SK-N-SH (cell line): ENCODE measurements at regions not wholly inside any gene's neighbourhood (a gene's known extent, or its start where the extent isn't known, plus 50 kb on each side); places are given as distances from the start of the nearest gene placed in this dataset.

Experiments
- CTCF ChIA-PET: fragments of 300-600, 350-600 bp; formaldehyde crosslinking; extraction: SDS; loops from one replicate; lab custom pipeline; 2021; lab: Yijun Ruan, JAX
- POLR2A ChIA-PET: fragments of 350-600 bp; sonication (Branson Sonifier 250); formaldehyde crosslinking; extraction: SDS; loops from one replicate; lab custom pipeline; 2020; ENCODE audit warnings: antibody characterized with exemption, inconsistent platforms; lab: Yijun Ruan, JAX
- DNase-seq: peaks from one replicate; pipeline ENCODE4 v3.0.0; 2012
- H2AFZ ChIP-seq: fragments of 200-600 bp; sonication (generic); 2 replicates; pipeline ENCODE4 v1.8.1; 2016; ENCODE audit warnings: antibody characterized with exemption, mild to moderate bottlenecking, low read depth
- H3F3A ChIP-seq: fragments of 200-600 bp; sonication (generic); replicated peaks from 2 replicates; pipeline ENCODE3; 2016; ENCODE audit warnings: antibody characterized with exemption, mild to moderate bottlenecking; ENCODE audit not compliant: insufficient read depth
- H3K27ac ChIP-seq, 2 experiments: fragments of 200-500 bp in 1 of 2; fragments of 200-600 bp in 1 of 2; sonication (Bioruptor generic) in 1 of 2; sonication (generic), shearing (Covaris generic) in 1 of 2; 2 replicates each; pipeline versions ENCODE4 v1.5.1 to v1.6.1; 2014 to 2016; ENCODE audit warnings: low read depth in 2 of 2, inconsistent platforms in 1 of 2, low read length in 1 of 2, mild to moderate bottlenecking in 1 of 2, mixed read lengths in 1 of 2
- H3K27me3 ChIP-seq: fragments of 200-600 bp; sonication (generic), shearing (Covaris generic); 2 replicates; pipeline ENCODE4 v1.6.1; 2016; ENCODE audit warnings: mixed run types; ENCODE audit not compliant: insufficient read depth
- H3K36me3 ChIP-seq, 2 experiments: fragments of 200-500 bp in 1 of 2; fragments of 200-600 bp in 1 of 2; sonication (Bioruptor generic) in 1 of 2; sonication (generic) in 1 of 2; replicated peaks in 1 of 2; 2 replicates each; pipeline versions ENCODE3 to v1.5.1; 2014 to 2016; ENCODE audit warnings: low read length in 1 of 2, mild to moderate bottlenecking in 1 of 2; ENCODE audit not compliant: insufficient read depth in 2 of 2, control insufficient read depth in 1 of 2
- H3K4me1 ChIP-seq, 2 experiments: fragments of 200-500 bp in 1 of 2; fragments of 200-600 bp in 1 of 2; sonication (Bioruptor generic) in 1 of 2; sonication (generic), shearing (Covaris generic) in 1 of 2; 2 replicates each; pipeline versions ENCODE4 v1.5.1 to v1.6.1; 2014 to 2016; ENCODE audit warnings: low read depth in 1 of 2, low read length in 1 of 2, mixed run types in 1 of 2; ENCODE audit not compliant: insufficient read depth in 2 of 2, control insufficient read depth in 1 of 2
- H3K4me2 ChIP-seq: fragments of 200-600 bp; sonication (generic), shearing (Covaris generic); 2 replicates; pipeline ENCODE4 v1.6.1; 2017; ENCODE audit warnings: mixed run types
- H3K4me3 ChIP-seq, 2 experiments: fragments of 200-500 bp in 1 of 2; fragments of 200-600 bp in 1 of 2; sonication (Bioruptor generic) in 1 of 2; sonication (generic), shearing (Covaris generic) in 1 of 2; 2 replicates each; pipeline versions ENCODE4 v1.5.1 to v1.8.1; 2014 to 2016; ENCODE audit warnings: low read depth in 2 of 2, inconsistent platforms in 1 of 2, low read length in 1 of 2, mild to moderate bottlenecking in 1 of 2, mixed read lengths in 1 of 2, moderate library complexity in 1 of 2
- H3K79me2 ChIP-seq: fragments of 200-600 bp; sonication (generic); 2 replicates; pipeline ENCODE4 v1.8.1; 2017; ENCODE audit warnings: mild to moderate bottlenecking; ENCODE audit not compliant: insufficient read depth
- H3K9ac ChIP-seq: fragments of 200-600 bp; sonication (generic); 2 replicates; pipeline ENCODE4 v1.6.1; 2017; ENCODE audit warnings: mixed run types
- H3K9me2 ChIP-seq: fragments of 200-600 bp; sonication (generic); 2 replicates; pipeline ENCODE4 v1.6.1; 2017; ENCODE audit warnings: mixed run types
- H3K9me3 ChIP-seq: fragments of 200-600 bp; sonication (generic); 2 replicates; pipeline ENCODE4 v1.6.1; 2017; ENCODE audit warnings: mixed run types, mild to moderate bottlenecking, moderate library complexity
- H4K20me1 ChIP-seq: fragments of 200-600 bp; sonication (generic); 2 replicates; pipeline ENCODE4 v1.6.1; 2017; ENCODE audit warnings: mild to moderate bottlenecking, mixed run types; ENCODE audit not compliant: insufficient read depth
- FOSL2 ChIP-seq: IDR thresholded peaks from 2 replicates; pipeline ENCODE4 v1.4.0; 2012; ENCODE audit warnings: low read depth, mild to moderate bottlenecking, moderate library complexity, borderline replicate concordance
- FOXJ3 ChIP-seq: sonication (generic); formaldehyde crosslinking; IDR thresholded peaks from 2 replicates; pipeline ENCODE4 v1.5.1; 2020; ENCODE audit warnings: mild to moderate bottlenecking, missing genetic modification reagents
- JUND ChIP-seq: IDR thresholded peaks from 2 replicates; pipeline ENCODE4 v1.4.0; 2012
- MXI1 ChIP-seq: IDR thresholded peaks from 2 replicates; pipeline ENCODE4 v1.6.1; 2012; ENCODE audit warnings: mild to moderate bottlenecking, low read depth, low read length, improper control_type of control experiment
- NFIC ChIP-seq: IDR thresholded peaks from 2 replicates; pipeline ENCODE4 v1.4.0; 2012; ENCODE audit warnings: borderline replicate concordance
- RAD21 ChIP-seq: IDR thresholded peaks from 2 replicates; pipeline ENCODE4 v1.6.1; 2012; ENCODE audit warnings: mild to moderate bottlenecking, low read length
- RFX5 ChIP-seq: IDR thresholded peaks from 2 replicates; pipeline ENCODE4 v1.6.1; 2012; ENCODE audit warnings: mild to moderate bottlenecking, improper control_type of control experiment, low read length
- SIN3A ChIP-seq: IDR thresholded peaks from 2 replicates; pipeline ENCODE4 v1.6.1; 2012; ENCODE audit warnings: low read depth, mild to moderate bottlenecking, low read length, moderate library complexity, borderline replicate concordance
- SMC3 ChIP-seq: IDR thresholded peaks from 2 replicates; pipeline ENCODE4 v1.6.1; 2012; ENCODE audit warnings: low read depth, low read length, improper control_type of control experiment
- TAF1 ChIP-seq: IDR thresholded peaks from 2 replicates; pipeline ENCODE4 v1.6.1; 2012; ENCODE audit warnings: low read depth, mild to moderate bottlenecking, low read length, moderate library complexity, borderline replicate concordance
- WGBS: methylation state at CpG from one replicate; pipeline ENCODE4 v1.1.6; 2017; ENCODE audit warnings: low lambda C conversion rate; 5-methylcytosine and 5-hydroxymethylcytosine counted together
- TF ChIP-seq, protein P1 (sequence below): fragments of 150-350 bp; IDR thresholded peaks from 2 replicates; pipeline ENCODE4 v1.6.1; 2016; ENCODE audit warnings: mild to moderate bottlenecking, low read depth, low read length
- TF ChIP-seq, protein P2 (sequence below): IDR thresholded peaks from 2 replicates; pipeline ENCODE4; 2012
- TF ChIP-seq, protein P3 (sequence below): IDR thresholded peaks from 2 replicates; pipeline ENCODE4 v1.4.0; 2012; ENCODE audit warnings: low read depth
- TF ChIP-seq, protein P4 (sequence below): IDR thresholded peaks from 2 replicates; pipeline ENCODE4 v1.6.1; 2012; ENCODE audit warnings: mild to moderate bottlenecking, low read depth, low read length, moderate library complexity

DNA sequence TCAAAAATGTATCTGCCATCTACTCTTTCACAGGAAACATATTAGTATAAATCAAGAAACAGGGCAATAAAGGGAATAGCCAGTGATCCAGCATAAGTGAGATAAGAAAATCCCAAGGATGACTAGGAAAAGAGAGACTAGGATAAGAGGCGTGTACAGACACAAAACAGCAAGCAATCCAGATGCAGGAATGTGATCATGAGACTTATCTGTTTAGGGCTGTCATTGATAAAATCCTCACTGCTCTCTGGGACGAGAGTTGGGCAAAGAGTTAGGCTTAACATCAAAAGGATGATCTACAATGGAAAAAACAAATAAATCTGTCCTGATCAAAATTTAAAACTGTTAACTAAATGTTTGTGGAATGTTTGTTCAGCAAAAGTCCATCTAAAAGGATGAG is 1156.8 kb upstream of the C9orf72 start:
- no peaks in the 10 kb centered on the region for H3K9me3 ChIP-seq
- CTCF ChIA-PET: interaction anchor here (0.6 kb wide), 1 partner anchor 1746 kb away, joined by 3 read pairs; no protein-coding TSS in a partner anchor
- H3K9me2 ChIP-seq: no peaks in the 10 kb centered on the region
- no peak overlapping the region for H2AFZ ChIP-seq
- H4K20me1 ChIP-seq: no peaks in the 10 kb centered on the region
- no peak overlapping the region for H3K27ac ChIP-seq
- H3K4me2 ChIP-seq: no peak overlapping the region
- POLR2A ChIA-PET: no interaction called here
- TF ChIP-seq, protein P1, sequence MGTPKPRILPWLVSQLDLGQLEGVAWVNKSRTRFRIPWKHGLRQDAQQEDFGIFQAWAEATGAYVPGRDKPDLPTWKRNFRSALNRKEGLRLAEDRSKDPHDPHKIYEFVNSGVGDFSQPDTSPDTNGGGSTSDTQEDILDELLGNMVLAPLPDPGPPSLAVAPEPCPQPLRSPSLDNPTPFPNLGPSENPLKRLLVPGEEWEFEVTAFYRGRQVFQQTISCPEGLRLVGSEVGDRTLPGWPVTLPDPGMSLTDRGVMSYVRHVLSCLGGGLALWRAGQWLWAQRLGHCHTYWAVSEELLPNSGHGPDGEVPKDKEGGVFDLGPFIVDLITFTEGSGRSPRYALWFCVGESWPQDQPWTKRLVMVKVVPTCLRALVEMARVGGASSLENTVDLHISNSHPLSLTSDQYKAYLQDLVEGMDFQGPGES: no peak
- TF ChIP-seq RAD21 (no peak), RFX5 (no peak), NFIC (no peak), SIN3A (no peak), MXI1 (no peak), FOXJ3 (CRISPR knock-in tag) (no peak), FOSL2 (no peak), TAF1 (no peak), JUND (no peak), SMC3 (no peak)
- TF ChIP-seq, protein P2, sequence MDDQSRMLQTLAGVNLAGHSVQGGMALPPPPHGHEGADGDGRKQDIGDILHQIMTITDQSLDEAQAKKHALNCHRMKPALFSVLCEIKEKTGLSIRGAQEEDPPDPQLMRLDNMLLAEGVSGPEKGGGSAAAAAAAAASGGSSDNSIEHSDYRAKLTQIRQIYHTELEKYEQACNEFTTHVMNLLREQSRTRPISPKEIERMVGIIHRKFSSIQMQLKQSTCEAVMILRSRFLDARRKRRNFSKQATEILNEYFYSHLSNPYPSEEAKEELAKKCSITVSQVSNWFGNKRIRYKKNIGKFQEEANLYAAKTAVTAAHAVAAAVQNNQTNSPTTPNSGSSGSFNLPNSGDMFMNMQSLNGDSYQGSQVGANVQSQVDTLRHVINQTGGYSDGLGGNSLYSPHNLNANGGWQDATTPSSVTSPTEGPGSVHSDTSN: no peak
- TF ChIP-seq, protein P3, sequence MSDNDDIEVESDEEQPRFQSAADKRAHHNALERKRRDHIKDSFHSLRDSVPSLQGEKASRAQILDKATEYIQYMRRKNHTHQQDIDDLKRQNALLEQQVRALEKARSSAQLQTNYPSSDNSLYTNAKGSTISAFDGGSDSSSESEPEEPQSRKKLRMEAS: no peak
- TF ChIP-seq, protein P4, sequence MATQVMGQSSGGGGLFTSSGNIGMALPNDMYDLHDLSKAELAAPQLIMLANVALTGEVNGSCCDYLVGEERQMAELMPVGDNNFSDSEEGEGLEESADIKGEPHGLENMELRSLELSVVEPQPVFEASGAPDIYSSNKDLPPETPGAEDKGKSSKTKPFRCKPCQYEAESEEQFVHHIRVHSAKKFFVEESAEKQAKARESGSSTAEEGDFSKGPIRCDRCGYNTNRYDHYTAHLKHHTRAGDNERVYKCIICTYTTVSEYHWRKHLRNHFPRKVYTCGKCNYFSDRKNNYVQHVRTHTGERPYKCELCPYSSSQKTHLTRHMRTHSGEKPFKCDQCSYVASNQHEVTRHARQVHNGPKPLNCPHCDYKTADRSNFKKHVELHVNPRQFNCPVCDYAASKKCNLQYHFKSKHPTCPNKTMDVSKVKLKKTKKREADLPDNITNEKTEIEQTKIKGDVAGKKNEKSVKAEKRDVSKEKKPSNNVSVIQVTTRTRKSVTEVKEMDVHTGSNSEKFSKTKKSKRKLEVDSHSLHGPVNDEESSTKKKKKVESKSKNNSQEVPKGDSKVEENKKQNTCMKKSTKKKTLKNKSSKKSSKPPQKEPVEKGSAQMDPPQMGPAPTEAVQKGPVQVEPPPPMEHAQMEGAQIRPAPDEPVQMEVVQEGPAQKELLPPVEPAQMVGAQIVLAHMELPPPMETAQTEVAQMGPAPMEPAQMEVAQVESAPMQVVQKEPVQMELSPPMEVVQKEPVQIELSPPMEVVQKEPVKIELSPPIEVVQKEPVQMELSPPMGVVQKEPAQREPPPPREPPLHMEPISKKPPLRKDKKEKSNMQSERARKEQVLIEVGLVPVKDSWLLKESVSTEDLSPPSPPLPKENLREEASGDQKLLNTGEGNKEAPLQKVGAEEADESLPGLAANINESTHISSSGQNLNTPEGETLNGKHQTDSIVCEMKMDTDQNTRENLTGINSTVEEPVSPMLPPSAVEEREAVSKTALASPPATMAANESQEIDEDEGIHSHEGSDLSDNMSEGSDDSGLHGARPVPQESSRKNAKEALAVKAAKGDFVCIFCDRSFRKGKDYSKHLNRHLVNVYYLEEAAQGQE: no peak
- H3K4me1 ChIP-seq: no peaks in the 10 kb centered on the region
- 84% methylated on average over 2 of the region's 2 CpGs for WGBS
- H3K36me3 ChIP-seq: no peaks in the 10 kb centered on the region
- DNase-seq: no peak
- no peak overlapping the region for H3K9ac ChIP-seq
- H3K27me3 ChIP-seq: no peaks in the 10 kb centered on the region
- no peaks in the 10 kb centered on the region for H3K79me2 ChIP-seq
- no peak overlapping the region for H3K4me3 ChIP-seq
- H3F3A ChIP-seq: no peaks in the 10 kb centered on the region
